ENCODE measurements at regions not wholly inside any gene's neighbourhood (a gene's known extent, or its start where the extent isn't known, plus 50 kb on each side); places are given as distances from the start of the nearest gene placed in this dataset.
"Not testable (repeated sequence)": the region's sequence is repeated elsewhere in the genome, so short reads cannot be mapped to it uniquely, and the experiment has no call there.

DNA sequence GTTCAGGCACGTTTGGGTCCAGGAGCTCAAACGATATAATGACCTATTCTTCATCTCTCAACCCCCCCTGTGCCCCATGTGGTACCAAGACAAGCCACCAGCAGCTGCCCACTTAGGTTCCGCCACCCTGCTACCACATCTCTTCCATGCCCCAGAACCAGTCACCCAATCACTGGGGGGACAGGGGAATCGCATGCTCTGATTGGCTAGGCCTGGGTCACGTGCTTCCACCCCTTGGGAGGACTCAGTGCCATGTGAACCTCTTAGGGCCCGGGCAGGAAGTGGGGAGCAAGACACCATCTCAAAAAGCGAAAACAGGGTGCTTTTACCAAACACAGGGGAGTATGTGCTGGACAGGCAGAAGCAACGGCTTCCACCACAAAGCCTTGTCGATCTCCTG is 91.3 kb downstream of the KATNIP start:
- H3K4me1 ChIP-seq (ENCODE audit: insufficient read depth) = no peaks in the 10 kb centered on the region
- no peak overlapping the region for H3K27ac ChIP-seq
- no peaks in the 10 kb centered on the region for H4K20me1 ChIP-seq (ENCODE audit: insufficient read depth, poor library complexity, severe bottlenecking)
- no peak overlapping the region for H2AFZ ChIP-seq
- H3K36me3 ChIP-seq (replicated peaks; ENCODE audit: insufficient read depth, low read depth) = no peaks in the 10 kb centered on the region
- no peaks in the 10 kb centered on the region for H3K9me3 ChIP-seq (ENCODE audit: low read depth)
- H3K9me2 ChIP-seq (replicated peaks; ENCODE audit: insufficient read depth) = no peaks in the 10 kb centered on the region
- no peak overlapping the region for H3K4me2 ChIP-seq
- no peaks in the 10 kb centered on the region for H3K27me3 ChIP-seq
- no peak overlapping the region for H3K4me3 ChIP-seq
- 96% methylated on average over 9 of the region's 9 CpGs for WGBS (ENCODE audit: low lambda C conversion rate, missing lambda C conversion rate)
- DNase-seq (ENCODE audit: low spot score) = no peak
- no peaks in the 10 kb centered on the region for H3K79me2 ChIP-seq
- TF ChIP-seq EZH2 (IDR thresholded peaks at IDR 0.05; ENCODE audit: borderline replicate concordance) (no peak), EZH2phosphoT487 (IDR thresholded peaks at IDR 0.05; ENCODE audit: low read depth, severe bottlenecking, unreplicated experiment) (no peak)
- TF ChIP-seq, protein P1, sequence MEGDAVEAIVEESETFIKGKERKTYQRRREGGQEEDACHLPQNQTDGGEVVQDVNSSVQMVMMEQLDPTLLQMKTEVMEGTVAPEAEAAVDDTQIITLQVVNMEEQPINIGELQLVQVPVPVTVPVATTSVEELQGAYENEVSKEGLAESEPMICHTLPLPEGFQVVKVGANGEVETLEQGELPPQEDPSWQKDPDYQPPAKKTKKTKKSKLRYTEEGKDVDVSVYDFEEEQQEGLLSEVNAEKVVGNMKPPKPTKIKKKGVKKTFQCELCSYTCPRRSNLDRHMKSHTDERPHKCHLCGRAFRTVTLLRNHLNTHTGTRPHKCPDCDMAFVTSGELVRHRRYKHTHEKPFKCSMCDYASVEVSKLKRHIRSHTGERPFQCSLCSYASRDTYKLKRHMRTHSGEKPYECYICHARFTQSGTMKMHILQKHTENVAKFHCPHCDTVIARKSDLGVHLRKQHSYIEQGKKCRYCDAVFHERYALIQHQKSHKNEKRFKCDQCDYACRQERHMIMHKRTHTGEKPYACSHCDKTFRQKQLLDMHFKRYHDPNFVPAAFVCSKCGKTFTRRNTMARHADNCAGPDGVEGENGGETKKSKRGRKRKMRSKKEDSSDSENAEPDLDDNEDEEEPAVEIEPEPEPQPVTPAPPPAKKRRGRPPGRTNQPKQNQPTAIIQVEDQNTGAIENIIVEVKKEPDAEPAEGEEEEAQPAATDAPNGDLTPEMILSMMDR (IDR thresholded peaks at IDR 0.05; ENCODE audit: poor library complexity) = no peak

DNA sequence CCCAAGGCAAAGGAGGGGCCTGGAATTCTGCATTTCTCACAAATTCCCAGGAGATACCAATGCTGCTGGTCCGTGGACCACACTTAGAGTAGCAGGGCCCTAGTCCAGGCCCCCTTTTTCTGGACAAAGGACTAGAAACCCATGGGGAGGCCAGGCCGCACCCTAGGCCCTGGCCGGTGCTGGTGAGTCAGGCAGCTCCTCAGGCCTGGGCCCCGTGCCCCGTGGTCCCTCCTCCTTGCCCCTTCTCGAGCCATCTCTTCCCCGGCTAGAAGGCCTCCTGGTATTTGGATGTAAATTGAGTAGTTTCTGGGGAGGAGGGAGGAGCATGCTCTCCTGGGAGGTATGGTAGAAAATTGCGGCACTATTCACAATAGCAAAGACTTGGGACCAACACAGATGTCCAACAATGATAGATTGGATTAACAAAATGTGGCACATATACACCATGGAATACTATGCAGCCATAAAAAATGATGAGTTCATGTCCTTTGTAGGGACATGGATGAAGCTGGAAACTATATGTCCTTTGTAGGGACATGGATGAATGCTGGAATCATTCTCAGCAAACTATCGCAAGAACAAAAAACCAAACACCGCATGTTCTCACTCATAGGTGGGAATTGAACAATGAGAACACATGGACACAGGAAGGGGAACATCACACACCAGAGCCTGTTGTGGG is 91.9 kb downstream of the KATNIP start:
- DNase-seq (ENCODE audit: low spot score); H3K4me3 ChIP-seq; H3K9me3 ChIP-seq (ENCODE audit: low read depth); H3K27ac ChIP-seq; H3K79me2 ChIP-seq; H3K27me3 ChIP-seq; H3K4me2 ChIP-seq; H2AFZ ChIP-seq; H4K20me1 ChIP-seq (ENCODE audit: insufficient read depth, poor library complexity, severe bottlenecking); H3K4me1 ChIP-seq (ENCODE audit: insufficient read depth); H3K9me2 ChIP-seq (replicated peaks; ENCODE audit: insufficient read depth); H3K36me3 ChIP-seq (replicated peaks; ENCODE audit: insufficient read depth, low read depth): not testable (repeated sequence)
- WGBS (ENCODE audit: low lambda C conversion rate, missing lambda C conversion rate) = 96% methylated on average over 10 of the region's 10 CpGs

- no peaks in the 10 kb centered on the region for H3K4me1 ChIP-seq (ENCODE audit: insufficient read depth)
- H3K27ac ChIP-seq = no peak overlapping the region
- no peaks in the 10 kb centered on the region for H3K27me3 ChIP-seq
- WGBS (ENCODE audit: low lambda C conversion rate, missing lambda C conversion rate) = 88% methylated on average over 4 of the region's 4 CpGs
- no peaks in the 10 kb centered on the region for H3K36me3 ChIP-seq (replicated peaks; ENCODE audit: insufficient read depth, low read depth)
- no peak for TF ChIP-seq EZH2 (IDR thresholded peaks at IDR 0.05; ENCODE audit: borderline replicate concordance)
- TF ChIP-seq, protein P1 (IDR thresholded peaks at IDR 0.05; ENCODE audit: poor library complexity) = no peak
- no peak for TF ChIP-seq EZH2phosphoT487 (IDR thresholded peaks at IDR 0.05; ENCODE audit: low read depth, severe bottlenecking, unreplicated experiment)
- H4K20me1 ChIP-seq (ENCODE audit: insufficient read depth, poor library complexity, severe bottlenecking) = no peaks in the 10 kb centered on the region
- H3K4me3 ChIP-seq = no peak overlapping the region
- no peak for DNase-seq (ENCODE audit: low spot score)
- no peaks in the 10 kb centered on the region for H3K9me3 ChIP-seq (ENCODE audit: low read depth)
- no peaks in the 10 kb centered on the region for H3K9me2 ChIP-seq (replicated peaks; ENCODE audit: insufficient read depth)
- no peak overlapping the region for H3K4me2 ChIP-seq
- H3K79me2 ChIP-seq = no peaks in the 10 kb centered on the region
- no peak overlapping the region for H2AFZ ChIP-seq
Measured at GRCh38 chr16:27642756-27643155, 92.8 kb downstream of the KATNIP start.

DNA sequence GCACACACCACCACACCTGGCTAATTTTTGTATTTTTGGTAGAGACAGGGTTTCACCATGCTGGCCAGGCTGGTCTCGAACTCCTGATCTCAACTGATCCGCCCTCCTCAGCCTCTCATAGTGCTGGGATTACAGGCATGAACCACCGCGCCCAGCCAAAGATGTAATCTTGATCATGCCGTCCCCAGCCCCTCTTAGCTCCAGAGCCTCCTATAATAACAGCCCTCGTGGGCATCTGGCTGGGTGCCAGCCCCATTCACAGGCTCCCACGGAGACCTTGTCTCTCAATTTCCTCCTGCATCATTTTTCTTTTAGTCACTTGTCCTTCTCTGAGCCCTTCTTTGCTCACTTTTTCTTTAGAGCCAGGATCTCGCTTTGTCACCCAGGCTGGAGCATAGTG is 94.2 kb downstream of the KATNIP start:
- no peak overlapping the region for H3K27ac ChIP-seq
- 84% methylated on average over 8 of the region's 8 CpGs for WGBS (ENCODE audit: low lambda C conversion rate, missing lambda C conversion rate)
- H3K4me2 ChIP-seq = no peak overlapping the region
- no peak for DNase-seq (ENCODE audit: low spot score)
- no peak overlapping the region for H3K4me3 ChIP-seq
- H3K9me3 ChIP-seq (ENCODE audit: low read depth) = no peaks in the 10 kb centered on the region
- no peak overlapping the region for H2AFZ ChIP-seq
- H4K20me1 ChIP-seq (ENCODE audit: insufficient read depth, poor library complexity, severe bottlenecking) = no peaks in the 10 kb centered on the region
- H3K4me1 ChIP-seq (ENCODE audit: insufficient read depth) = no peaks in the 10 kb centered on the region
- no peaks in the 10 kb centered on the region for H3K79me2 ChIP-seq
- TF ChIP-seq EZH2phosphoT487 (IDR thresholded peaks at IDR 0.05; ENCODE audit: low read depth, severe bottlenecking, unreplicated experiment) (no peak), EZH2 (IDR thresholded peaks at IDR 0.05; ENCODE audit: borderline replicate concordance) (no peak)
- TF ChIP-seq, protein P1 (IDR thresholded peaks at IDR 0.05; ENCODE audit: poor library complexity) = no peak
- H3K9me2 ChIP-seq (replicated peaks; ENCODE audit: insufficient read depth) = no peaks in the 10 kb centered on the region
- H3K36me3 ChIP-seq (replicated peaks; ENCODE audit: insufficient read depth, low read depth) = no peaks in the 10 kb centered on the region
- no peaks in the 10 kb centered on the region for H3K27me3 ChIP-seq
